ENCODE measurements at regions not wholly inside any gene's neighbourhood (a gene's known extent, or its start where the extent isn't known, plus 50 kb on each side); places are given as distances from the start of the nearest gene placed in this dataset. TPM values are rescaled to one million over a fixed set of nuclear protein-coding genes. Genes with fewer than 3 reads are reported as not detected.

Small RNA genes lying in the stretch of these regions (small RNA-seq; reads per million reads assigned to genes)
- gene COX6CP16 = not detected
- gene MIR5093 = not detected

All from fibroblast of the aortic adventitia (primary cell).